ENCODE measurements at regions not wholly inside any gene's neighbourhood (a gene's known extent, or its start where the extent isn't known, plus 50 kb on each side); places are given as distances from the start of the nearest gene placed in this dataset.

- TF ChIP-seq YY1 (IDR thresholded peaks at IDR 0.05; ENCODE audit: insufficient read depth, insufficient read length), result no peak
- no peak for TF ChIP-seq SUZ12 (IDR thresholded peaks at IDR 0.05; ENCODE audit: extremely low read depth, insufficient read depth, insufficient read length)
- TF ChIP-seq ZNF274 (IDR thresholded peaks at IDR 0.05; ENCODE audit: low read depth, low read length), result no peak
Observed at GRCh38 chr2:23153484-23153883, 231.5 kb upstream of the KLHL29 start.
